Testis (tissue), 2 donors: ENCODE measurements at regions not wholly inside any gene's neighbourhood (a gene's known extent, or its start where the extent isn't known, plus 50 kb on each side); places are given as distances from the start of the nearest gene placed in this dataset.

ENCODE experiments used
- CTCF ChIP-seq, 3 experiments: fragments of 450-650 bp in 2 of 3; fragments of 200-600 bp in 1 of 3; sonication (generic) in 1 of 3; IDR thresholded peaks; one replicate each; pipeline ENCODE4 v1.5.1; 2016 to 2019; ENCODE audit warnings: antibody characterized with exemption in 3 of 3, mild to moderate bottlenecking in 2 of 3, moderate library complexity in 1 of 3
- POLR2A ChIP-seq: fragments of 450-650 bp; IDR thresholded peaks from one replicate; pipeline ENCODE4 v1.6.1; 2017; ENCODE audit warnings: antibody characterized with exemption, mild to moderate bottlenecking, moderate library complexity

GRCh38 chr5:126707080-126707479 lies 69.9 kb upstream of the LMNB1 start:
- TF ChIP-seq CTCF (IDR thresholded peaks at IDR 0.05), result no peak
- no peak for TF ChIP-seq POLR2A
